GM19099 (cell line): ENCODE measurements at regions not wholly inside any gene's neighbourhood (a gene's known extent, or its start where the extent isn't known, plus 50 kb on each side); places are given as distances from the start of the nearest gene placed in this dataset.

Source experiments
- POLR2A ChIP-seq: IDR thresholded peaks from 3 replicates; pipeline ENCODE4 v1.6.1; 2011; ENCODE audit warnings: low read depth; ENCODE audit not compliant: insufficient read length; ENCODE audit errors: extremely low read depth

DNA sequence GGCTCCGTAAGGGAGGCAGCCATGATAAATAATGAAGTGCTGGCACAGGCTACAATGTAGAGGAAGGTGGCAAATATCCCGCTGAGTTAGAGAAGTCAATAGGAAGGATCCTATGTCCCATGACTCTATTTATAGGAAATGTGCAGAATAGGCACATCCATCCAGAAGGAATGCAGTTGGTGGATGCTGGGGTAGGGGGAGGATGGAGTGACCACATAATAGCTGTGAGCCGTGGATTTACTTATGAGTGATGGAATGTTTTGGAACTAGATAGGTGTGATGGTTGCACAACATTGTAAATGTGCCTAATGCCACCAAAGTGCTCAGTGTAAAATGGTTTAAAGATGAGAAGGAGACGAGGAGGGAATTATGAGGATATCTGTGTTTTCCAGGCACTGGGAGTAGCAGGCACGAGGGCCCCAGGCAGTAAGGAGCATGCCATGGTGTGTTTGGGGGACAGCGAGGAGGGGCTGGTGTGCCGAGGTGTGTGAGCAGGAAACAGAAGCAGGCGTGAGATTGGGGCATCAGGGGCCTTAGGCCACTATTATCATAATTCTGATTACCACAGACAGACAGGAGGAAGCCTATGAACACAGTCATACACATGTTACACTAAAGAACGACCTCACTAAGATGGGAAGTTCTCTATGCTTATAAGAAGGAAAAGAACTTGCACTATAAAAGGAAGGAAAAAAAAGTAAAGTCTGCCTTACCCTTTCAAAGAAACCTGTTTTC, 837.3 kb upstream of the TMEM132C start:
- no peak for TF ChIP-seq POLR2A

DNA sequence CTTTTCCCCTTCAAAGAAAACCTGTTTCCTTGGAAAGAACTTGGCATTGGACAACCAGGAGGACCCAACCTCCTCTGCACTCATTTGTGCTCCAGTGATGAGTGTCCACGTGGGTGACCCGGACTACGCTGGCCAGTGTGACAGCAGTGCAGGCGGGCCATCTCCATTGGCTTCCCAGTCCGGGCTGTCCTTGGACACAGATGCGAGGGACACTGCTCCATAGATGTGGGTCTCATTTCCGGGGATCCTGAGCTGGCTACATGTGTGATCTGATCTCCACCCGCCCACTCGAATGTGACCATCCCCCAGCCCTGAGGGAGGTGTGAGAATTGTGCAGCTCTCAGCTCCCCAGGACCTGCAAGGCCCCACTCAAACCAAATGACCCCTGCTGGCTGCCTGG, 836.6 kb upstream of the TMEM132C start:
- TF ChIP-seq POLR2A: no peak

DNA sequence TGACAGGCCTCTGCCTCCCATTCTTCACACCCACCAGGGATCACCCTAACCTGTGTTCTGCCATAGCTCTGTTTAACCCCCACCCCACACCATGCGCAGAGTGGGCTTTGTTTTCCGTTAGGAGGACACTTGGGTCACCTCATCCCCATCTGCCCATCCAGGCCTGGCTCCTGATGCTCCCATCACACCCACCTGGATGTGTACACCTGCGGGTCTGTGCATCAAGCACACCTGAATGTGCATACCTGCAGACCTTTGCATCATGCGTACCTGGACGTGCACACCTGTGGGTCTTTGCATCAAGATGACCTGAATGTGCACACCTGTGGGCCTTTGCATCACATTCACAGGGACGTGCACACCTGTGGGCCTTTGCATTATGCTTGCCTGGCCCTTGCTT, 835.8 kb upstream of the TMEM132C start:
- TF ChIP-seq POLR2A: no peak

DNA sequence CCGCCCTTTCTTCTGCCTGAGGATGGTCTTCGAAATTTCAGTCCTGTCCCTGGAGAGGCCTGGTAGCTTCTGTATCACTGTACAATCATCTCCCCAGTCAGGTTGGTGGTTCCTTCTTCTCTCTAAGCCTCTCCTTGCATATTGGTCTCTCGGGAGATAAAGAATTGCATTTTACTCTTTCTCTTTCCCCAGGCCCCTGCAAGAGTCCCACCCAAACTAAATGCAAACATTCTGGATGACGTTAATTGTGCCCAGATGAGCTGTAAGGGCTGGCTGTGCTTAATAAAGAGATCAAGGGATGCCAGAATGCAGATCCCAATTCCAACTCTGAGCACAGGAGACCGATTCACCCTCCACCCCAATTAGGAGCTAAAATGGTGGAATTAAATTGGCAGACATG, 835.4 kb upstream of the TMEM132C start:
- TF ChIP-seq POLR2A: no peak

DNA sequence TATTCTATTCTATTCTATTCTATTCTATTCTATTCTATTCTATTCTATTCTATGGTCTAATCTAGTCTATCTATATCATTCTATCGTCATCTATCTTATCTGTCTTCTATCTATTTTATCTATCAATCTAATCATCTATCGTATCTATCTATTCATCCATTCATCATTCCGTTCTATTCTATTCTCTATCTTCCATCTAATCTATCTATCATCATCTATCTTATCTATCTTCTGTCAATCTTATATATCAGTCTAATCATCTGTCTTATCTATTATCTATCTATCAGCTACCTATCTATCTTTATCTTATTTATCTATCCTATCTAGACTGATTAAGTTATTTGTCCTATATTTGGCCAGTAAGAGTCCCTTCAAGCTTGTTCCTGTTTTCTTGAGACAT, 831.5 kb upstream of the TMEM132C start:
- TF ChIP-seq POLR2A: no peak

DNA sequence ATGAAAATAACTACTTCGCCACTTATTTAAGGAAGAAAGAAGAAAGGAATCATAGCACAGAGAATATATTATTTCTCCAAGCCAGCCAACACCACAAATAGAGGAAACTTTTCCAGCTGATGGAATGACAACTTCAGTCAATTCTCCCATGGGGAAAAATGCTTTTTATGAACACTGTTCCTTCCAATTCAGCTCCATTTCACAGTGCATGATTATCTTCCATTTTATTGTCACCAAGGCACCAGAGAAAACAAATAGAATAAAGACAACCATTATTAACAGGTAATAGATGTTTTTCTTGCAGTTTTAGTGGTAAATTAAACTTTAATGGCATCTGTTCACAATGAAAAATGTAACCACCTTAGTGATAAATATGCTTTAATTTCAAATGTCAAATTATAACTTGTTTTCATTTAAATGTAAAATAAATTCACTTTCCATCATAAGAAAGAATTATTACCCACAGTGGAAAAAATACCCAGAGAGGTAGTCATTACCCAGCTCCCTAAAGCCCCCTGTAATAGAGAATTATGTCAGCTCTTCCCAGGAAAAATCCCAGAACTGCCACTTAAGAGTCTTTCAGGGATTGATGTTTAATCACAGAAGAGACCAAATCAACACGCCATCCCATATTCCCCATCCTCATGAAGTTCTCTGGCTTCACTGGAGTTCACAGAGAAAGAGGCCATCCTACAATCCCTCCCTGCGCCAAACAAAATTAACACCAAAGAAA, 828.3 kb upstream of the TMEM132C start:
- no peak for TF ChIP-seq POLR2A

DNA sequence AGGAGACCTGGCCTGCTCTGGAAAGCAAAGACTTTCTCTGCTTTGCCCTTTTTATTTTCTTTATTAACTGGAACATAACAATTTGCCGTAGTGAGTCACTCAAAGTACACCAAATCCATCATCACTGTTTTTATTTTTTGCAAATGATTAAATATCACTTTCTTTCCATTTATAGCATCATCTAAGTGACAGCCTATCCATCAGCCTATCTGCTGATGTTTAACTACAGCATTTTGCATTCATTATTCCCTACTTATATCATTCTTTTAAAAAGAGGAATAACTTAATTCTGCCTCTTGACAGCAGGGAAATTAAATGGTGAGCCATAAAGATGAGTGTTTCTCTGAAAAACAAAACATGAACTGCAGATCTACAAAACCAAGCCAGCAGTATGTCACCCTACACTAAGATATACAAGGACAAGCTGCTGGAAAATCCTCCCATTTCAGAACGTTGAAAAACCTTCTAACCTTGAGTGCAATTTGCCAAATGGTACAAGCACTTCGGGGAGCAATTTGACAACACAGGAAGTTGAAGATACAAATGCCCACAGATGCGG, 821.3 kb upstream of the TMEM132C start:
- TF ChIP-seq POLR2A: no peak

DNA sequence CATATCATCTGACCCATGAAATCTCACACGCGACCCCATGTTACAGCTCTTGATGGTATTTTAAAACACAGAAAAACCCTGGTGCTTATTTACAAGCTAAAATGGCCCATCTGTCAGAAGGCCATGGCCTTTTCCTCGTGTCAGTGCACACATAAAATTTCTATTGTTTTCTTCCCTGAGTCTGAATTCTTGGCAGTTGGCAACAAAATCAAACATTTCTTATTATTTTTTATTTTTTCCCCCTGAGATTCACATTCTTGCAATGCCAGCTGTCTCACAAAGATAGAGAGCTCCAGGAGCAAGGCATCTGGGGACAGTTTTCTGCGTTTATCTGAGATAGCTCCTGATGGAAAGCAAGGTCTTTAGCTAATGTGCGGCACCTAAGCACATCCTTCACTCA, 818.1 kb upstream of the TMEM132C start:
- no peak for TF ChIP-seq POLR2A

DNA sequence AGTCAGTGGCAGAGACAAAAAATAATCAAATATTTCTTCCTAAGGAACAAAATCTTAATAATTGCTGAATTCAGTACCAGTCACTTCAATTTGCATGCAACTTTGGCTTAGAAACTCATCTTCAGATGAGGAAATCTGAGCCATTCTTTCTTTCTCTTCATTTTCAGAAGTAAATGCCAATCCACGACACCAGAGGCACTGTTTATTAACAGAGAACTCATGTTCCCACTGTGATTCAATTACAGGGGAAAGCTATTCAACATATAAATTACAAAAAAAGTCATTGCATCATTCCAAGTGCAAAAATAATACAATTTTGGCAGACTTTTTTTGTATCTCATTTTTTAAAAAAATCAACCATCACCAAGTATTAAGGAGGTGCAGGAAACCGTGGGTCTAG, 816.1 kb upstream of the TMEM132C start:
- no peak for TF ChIP-seq POLR2A

DNA sequence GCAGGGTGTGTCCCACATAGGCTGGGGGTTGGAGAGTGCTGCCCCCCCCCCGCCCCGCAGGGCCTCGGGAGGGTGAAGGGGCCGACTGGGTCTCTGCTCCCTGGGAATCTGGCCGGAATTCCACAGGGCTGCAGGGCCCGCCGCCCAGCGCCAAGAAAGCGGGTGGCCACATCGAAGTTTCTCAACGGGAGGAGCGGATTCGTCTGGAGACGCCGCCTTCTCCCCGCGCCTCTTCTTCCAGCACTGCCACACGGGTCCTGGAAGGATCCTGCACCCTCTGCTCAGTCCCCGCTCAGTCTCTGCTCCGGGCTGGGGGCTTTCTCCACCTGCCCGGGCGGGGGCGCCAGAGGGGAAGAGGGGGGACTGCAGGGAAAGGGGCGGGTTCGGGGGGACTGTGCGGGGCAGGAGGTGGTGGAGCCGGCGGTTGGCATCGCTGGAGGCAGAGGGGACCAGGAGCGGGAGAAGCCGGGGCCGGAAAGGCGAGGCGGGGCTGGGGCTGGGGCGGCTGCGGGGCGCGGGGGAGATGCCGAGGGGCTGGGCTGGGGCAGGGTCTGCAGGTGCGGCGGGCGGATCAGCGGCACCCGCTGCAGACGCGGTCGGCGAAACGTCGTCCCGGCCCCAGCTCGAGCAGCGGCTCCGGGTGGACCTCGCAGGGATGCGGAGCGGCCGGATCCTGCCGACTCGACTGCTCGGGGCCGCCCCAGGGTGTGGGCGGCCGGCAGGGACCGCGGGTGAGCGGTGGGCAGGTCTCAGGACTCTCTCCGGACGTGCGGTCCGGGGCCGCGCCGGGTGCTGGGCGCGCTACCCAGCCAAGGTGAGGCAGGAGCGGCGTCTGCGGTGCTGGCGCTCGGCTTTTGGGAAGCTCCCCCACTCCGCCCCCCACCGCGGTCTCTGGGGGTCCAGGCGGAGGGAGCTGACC, 811.4 kb upstream of the TMEM132C start:
- TF ChIP-seq POLR2A: no peak

DNA sequence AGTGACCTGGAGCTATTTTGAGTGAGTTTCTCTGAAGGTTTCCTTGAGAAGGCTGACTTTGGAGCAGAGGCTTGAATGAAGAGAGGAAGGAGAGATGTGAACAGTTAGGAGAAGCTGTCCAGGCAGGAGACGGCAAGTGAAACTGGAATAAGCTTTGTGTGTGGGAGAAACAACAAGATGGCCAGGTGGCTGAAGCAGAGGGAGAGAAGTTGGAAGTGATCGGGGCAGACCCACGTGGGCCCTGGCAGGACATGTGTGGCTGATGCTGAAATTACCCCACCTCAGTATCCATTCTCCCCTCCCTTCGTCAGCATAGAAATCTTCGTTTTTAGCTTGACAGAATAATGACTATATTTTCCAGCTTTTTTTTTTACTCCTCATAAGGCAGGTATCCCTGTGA, 809.2 kb upstream of the TMEM132C start:
- TF ChIP-seq POLR2A: no peak

DNA sequence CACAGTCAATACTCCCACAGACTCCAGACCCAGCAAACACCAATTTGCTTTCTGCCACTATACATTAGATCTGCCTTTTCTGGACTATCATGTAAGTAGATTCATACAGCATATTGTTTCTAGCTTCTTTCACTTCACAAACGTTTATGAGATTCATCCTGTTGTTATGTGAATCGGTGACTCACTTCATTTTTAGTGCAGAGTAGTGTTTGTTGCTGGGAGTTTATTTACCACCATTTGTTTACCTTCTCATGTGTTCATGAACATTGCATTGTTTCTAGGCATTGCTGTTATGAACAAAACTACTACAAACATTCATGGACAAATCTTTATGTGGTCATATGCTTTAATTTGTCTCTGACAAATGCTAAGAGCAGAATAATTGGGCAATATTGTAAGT, 807.8 kb upstream of the TMEM132C start:
- TF ChIP-seq POLR2A: no peak

DNA sequence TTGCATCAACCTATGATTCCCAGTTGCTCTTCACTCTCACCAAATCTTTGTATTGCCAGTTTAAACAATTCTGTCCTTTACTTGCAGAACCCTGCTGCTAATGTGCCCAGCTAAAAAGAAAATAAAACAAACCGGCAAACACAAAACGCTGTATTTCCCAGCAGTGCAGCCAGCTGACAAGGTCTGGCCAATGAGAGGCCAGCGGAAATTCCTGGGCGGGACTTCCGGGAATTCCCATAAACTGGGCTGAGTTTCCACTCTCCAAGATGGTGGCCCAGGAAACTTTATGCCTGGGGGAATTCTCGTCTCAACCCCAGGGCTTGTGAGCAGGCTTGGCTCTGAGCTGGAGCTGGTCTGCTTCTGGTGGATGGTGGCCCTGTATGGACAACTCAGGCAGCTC, 807.3 kb upstream of the TMEM132C start:
- no peak for TF ChIP-seq POLR2A

DNA sequence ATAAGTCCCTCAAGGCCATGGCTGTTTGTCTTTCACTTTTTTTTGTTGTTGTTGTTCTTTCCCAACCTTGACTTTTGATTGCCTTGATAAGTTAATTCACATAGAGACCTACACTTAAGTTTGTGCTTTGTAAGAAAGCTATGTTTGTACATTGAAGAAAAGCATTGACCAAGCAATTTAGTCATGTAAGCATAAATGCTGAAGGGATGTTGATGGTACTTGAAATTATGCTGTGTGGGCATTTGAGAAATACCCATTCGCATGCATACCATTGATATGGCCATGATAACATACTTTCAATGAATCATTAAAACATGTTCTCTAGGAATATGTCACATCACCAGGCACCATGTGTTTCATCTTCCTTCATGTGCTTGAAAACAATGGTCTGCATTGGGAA, 803.7 kb upstream of the TMEM132C start:
- TF ChIP-seq POLR2A: no peak

DNA sequence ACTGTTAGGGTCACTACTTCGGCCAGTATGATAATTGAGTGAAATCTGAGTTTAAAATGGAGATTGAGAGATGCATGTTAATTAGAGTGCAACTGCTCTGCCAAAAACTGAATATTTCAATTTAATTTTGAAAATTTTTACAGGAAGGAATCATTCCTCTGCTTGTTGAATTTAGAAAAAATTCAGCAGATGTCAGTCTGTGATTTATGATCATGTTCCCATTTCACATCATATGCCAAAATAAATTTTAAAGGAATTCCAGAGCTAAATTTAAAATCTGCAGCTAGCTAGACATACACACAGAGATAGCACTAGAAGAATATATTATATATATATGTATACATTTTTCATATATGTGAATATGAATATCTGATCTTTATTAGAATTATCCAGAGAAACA, 797.6 kb upstream of the TMEM132C start:
- no peak for TF ChIP-seq POLR2A

DNA sequence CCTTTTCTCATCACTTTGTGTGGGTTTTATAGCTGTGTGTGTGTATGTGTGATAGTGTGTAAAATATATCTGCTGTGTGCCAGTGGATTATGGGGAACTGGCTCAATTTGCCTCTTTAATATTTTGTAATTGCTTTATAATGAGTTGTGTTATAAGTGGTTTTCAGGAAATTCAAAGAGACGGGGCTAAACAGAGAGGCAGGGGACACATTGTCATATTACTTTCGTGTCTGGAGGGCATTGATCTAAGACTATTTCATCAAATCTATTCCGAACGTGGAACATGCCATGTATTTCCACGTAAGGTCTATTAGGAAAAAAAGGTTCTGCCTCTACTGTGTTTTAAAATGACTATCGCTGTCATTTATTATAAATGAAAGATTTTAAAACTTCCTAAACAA, 793.2 kb upstream of the TMEM132C start:
- no peak for TF ChIP-seq POLR2A

DNA sequence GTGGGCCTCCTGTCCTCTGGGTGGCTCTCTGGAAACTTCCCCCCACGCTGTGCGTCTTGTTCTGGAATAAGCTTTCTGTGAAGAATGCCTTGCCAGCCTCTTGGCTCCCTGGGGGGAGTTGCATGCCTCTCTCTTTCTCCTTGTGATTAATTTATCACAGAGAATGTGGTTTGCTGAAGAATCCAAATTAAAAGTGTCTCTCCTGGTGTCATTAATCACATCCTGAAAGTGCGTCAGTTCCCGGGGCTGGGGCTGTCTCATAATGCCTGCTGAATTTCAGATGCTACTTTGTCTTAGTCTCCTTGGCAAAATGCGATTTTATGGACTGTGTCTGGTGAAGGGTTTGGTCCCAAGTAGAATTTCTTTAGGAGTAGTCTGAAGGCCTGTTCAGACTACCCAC, 787.7 kb upstream of the TMEM132C start:
- no peak for TF ChIP-seq POLR2A
